HL-60 (cell line): ENCODE measurements at regions not wholly inside any gene's neighbourhood (a gene's known extent, or its start where the extent isn't known, plus 50 kb on each side); places are given as distances from the start of the nearest gene placed in this dataset.

Experiments used
- DNase-seq, 2 experiments: peaks; one replicate each; pipeline ENCODE4 v3.0.0-alpha.2; 2010 to 2020; ENCODE audit warnings: low read depth in 1 of 2, low spot score in 1 of 2
- H3K27ac ChIP-seq: fragments of 250-450 bp; sonication (Bioruptor Pico); replicated peaks from 2 replicates; pipeline ENCODE4 v1.5.1; 2020; ENCODE audit warnings: mild to moderate bottlenecking, moderate library complexity
- H3K27me3 ChIP-seq: fragments of 250-450 bp; sonication (Bioruptor Pico); 2 replicates; pipeline ENCODE4 v1.5.1; 2021; ENCODE audit warnings: mild to moderate bottlenecking, moderate library complexity; ENCODE audit not compliant: insufficient read depth, poor library complexity, severe bottlenecking
- H3K4me3 ChIP-seq: replicated peaks from 2 replicates; pipeline ENCODE4 v1.5.1; 2011; ENCODE audit warnings: mild to moderate bottlenecking, control low read depth, low read length; ENCODE audit not compliant: insufficient read depth
- GABPA ChIP-seq: IDR thresholded peaks from 2 replicates; pipeline ENCODE4 v1.6.1; 2012; ENCODE audit warnings: low read depth
- POLR2AphosphoS5 ChIP-seq: IDR thresholded peaks from 2 replicates; pipeline ENCODE4 v1.6.1; 2012; ENCODE audit warnings: low read depth
- SPI1 ChIP-seq: IDR thresholded peaks from 2 replicates; pipeline ENCODE4 v1.6.1; 2012; ENCODE audit warnings: low read depth, mild to moderate bottlenecking, borderline replicate concordance
- TF ChIP-seq, protein P1 (sequence below): IDR thresholded peaks from 2 replicates; pipeline ENCODE4 v1.6.1; 2012; ENCODE audit warnings: low read depth; ENCODE audit not compliant: insufficient replicate concordance
- TF ChIP-seq, protein P2 (sequence below): IDR thresholded peaks from one replicate; pipeline ENCODE4 v1.5.1; 2011; ENCODE audit warnings: low read length, control low read depth, inconsistent platforms; ENCODE audit not compliant: insufficient read depth

DNA sequence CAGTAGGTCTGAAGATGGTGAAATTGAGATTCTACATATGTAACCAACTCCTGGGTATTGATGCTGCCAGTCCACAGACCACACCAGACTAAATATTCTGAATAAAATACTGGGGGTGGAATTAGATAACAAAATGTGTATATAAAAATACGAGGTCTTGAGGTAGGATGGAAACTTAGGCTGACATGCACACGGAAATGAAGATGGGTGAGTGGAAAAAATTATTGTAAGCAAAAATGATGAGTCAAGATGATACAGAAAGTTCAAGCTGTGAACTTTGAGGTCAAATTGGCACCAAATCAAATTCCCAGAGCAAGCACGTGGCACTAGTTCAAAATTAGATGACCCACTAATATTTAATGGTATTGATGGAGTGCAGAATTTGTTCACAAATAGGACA is 713.4 kb upstream of the ACO1 start:
- Histone ChIP-seq H3K4me3 (no peak overlapping the region), H3K27me3 (no peaks in the 10 kb centered on the region), H3K27ac (no peak overlapping the region)
- TF ChIP-seq GABPA (no peak), SPI1 (no peak), POLR2AphosphoS5 (no peak)
- TF ChIP-seq, protein P1, sequence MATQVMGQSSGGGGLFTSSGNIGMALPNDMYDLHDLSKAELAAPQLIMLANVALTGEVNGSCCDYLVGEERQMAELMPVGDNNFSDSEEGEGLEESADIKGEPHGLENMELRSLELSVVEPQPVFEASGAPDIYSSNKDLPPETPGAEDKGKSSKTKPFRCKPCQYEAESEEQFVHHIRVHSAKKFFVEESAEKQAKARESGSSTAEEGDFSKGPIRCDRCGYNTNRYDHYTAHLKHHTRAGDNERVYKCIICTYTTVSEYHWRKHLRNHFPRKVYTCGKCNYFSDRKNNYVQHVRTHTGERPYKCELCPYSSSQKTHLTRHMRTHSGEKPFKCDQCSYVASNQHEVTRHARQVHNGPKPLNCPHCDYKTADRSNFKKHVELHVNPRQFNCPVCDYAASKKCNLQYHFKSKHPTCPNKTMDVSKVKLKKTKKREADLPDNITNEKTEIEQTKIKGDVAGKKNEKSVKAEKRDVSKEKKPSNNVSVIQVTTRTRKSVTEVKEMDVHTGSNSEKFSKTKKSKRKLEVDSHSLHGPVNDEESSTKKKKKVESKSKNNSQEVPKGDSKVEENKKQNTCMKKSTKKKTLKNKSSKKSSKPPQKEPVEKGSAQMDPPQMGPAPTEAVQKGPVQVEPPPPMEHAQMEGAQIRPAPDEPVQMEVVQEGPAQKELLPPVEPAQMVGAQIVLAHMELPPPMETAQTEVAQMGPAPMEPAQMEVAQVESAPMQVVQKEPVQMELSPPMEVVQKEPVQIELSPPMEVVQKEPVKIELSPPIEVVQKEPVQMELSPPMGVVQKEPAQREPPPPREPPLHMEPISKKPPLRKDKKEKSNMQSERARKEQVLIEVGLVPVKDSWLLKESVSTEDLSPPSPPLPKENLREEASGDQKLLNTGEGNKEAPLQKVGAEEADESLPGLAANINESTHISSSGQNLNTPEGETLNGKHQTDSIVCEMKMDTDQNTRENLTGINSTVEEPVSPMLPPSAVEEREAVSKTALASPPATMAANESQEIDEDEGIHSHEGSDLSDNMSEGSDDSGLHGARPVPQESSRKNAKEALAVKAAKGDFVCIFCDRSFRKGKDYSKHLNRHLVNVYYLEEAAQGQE: no peak
- TF ChIP-seq, protein P2, sequence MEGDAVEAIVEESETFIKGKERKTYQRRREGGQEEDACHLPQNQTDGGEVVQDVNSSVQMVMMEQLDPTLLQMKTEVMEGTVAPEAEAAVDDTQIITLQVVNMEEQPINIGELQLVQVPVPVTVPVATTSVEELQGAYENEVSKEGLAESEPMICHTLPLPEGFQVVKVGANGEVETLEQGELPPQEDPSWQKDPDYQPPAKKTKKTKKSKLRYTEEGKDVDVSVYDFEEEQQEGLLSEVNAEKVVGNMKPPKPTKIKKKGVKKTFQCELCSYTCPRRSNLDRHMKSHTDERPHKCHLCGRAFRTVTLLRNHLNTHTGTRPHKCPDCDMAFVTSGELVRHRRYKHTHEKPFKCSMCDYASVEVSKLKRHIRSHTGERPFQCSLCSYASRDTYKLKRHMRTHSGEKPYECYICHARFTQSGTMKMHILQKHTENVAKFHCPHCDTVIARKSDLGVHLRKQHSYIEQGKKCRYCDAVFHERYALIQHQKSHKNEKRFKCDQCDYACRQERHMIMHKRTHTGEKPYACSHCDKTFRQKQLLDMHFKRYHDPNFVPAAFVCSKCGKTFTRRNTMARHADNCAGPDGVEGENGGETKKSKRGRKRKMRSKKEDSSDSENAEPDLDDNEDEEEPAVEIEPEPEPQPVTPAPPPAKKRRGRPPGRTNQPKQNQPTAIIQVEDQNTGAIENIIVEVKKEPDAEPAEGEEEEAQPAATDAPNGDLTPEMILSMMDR: no peak
- DNase-seq: no peak

DNA sequence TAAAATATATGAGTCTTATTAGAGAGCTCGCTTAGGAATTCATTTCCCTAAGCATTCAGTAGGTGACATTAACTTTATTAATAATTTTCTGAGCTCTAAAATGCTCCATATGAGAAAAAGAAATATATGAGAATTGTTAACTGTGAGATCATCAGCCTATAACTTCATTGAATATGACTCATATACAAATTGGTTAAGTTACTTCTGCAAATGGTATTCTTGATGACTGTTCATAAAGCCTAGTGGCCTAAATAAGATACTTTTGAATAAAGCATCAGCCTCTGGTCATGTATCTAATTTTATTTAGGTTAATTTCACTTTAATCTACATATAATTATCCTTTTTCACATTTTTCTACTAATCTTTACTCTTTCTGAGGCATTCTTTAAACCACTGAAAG is 710.2 kb upstream of the ACO1 start:
- H3K27me3 ChIP-seq: no peaks in the 10 kb centered on the region
- no peak overlapping the region for H3K4me3 ChIP-seq
- no peak overlapping the region for H3K27ac ChIP-seq
- no peak for DNase-seq
- no peak for TF ChIP-seq POLR2AphosphoS5
- TF ChIP-seq, protein P2: no peak
- TF ChIP-seq GABPA: no peak
- TF ChIP-seq SPI1: no peak
- TF ChIP-seq, protein P1: no peak

DNA sequence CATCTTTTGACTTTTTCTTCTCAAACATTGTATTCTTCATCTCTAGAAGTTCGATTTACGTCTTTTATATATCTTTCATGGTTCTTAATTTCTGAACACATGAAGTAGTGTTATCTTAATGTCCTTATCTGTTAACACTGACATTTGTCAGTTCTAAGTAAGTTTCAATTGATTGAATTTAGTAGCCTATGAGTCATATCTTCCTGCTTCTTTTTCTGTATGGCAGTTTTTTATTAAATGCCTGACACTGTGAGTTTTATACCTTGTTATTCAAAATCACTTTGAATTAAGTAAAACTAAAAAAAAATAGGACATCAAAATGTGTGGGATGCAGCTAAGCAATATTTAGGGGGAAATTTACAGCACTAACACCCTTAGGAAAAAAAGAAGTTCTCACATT is 707.0 kb upstream of the ACO1 start:
- H3K27me3 ChIP-seq: no peaks in the 10 kb centered on the region
- no peak for DNase-seq
- TF ChIP-seq SPI1: no peak
- TF ChIP-seq GABPA: no peak
- TF ChIP-seq, protein P1: no peak
- TF ChIP-seq, protein P2: no peak
- no peak for TF ChIP-seq POLR2AphosphoS5
- no peak overlapping the region for H3K27ac ChIP-seq
- no peak overlapping the region for H3K4me3 ChIP-seq
